NCI-H1105 (cell line): ENCODE measurements at regions not wholly inside any gene's neighbourhood (a gene's known extent, or its start where the extent isn't known, plus 50 kb on each side); places are given as distances from the start of the nearest gene placed in this dataset.
"Not testable (repeated sequence)": the region's sequence is repeated elsewhere in the genome, so short reads cannot be mapped to it uniquely, and the experiment has no call there.

Source experiments
- DNase-seq: peaks from one replicate; lab custom pipeline; 2025; lab: John Stamatoyannopoulos, UW

DNA sequence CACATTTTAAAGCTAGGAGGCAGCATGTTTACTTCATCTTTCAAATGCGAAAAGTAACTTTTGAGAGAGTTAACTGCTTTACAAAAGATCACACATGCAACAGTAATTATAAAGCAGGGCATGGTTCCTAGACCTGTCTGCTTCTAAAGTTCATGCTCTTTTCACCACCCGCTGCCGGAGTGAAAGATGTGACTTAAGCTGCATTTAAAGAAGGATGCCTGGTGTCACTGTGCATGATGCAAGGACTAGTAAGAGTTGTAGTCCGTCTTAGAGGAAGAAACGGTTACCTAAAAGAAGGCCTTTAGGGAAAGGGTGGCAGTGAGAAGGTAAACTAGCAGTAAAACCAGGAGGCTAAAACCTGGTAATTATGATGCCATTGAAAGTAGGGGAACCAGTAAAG is 1689.1 kb downstream of the KCNT2 start:
- no peak for DNase-seq

GRCh38 chr1:194917769-194918168 is 1690.5 kb downstream of the KCNT2 start:
- DNase-seq, result no peak

DNA sequence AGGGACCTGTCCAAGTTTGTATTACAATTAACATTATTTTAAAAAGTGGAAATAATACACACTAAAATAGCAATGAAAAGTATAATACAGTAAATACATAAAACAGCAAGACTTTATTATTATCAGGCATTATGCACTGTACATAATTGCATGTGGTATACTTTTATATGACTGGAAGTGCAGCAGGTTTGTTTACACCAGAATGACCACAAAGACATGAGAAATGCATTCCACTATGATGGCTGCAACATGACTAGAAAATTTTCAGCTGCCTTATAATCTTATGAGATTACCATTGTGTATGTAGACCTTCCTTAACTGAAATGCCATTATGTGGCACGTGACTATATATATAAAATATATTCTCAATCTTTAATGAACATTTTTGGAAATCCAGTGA is 1699.6 kb downstream of the KCNT2 start:
- DNase-seq, result no peak

- DNase-seq, result no peak
These were observed 1704.7 kb downstream of the KCNT2 start for GRCh38 chr1:194903524-194903923.

- DNase-seq, result no peak
These were observed 1702.9 kb upstream of the B3GALT2 start for GRCh38 chr1:194889310-194889709.

- no peak for DNase-seq
These were observed 1684.4 kb upstream of the B3GALT2 start for GRCh38 chr1:194870860-194871259.

DNA sequence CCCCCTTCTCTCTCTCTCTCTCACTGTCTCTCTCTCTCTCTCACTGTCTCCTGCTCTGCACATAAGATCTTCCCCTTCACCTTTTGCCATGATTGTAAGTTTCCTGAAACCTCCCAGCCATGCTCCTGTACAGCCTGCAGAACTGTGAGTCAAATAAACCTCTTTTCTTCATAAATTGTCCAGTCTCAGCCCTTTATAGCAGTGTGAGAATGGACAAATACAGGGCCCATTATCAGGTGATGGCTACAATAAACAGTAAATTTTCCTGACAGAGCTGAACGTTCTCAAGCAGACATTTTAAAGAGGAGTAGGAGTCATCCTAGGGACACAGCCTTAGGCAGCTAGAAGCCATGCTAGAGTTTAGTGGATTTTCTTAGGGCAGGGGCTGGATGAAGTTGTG is 1679.7 kb upstream of the B3GALT2 start:
- no peak for DNase-seq

DNA sequence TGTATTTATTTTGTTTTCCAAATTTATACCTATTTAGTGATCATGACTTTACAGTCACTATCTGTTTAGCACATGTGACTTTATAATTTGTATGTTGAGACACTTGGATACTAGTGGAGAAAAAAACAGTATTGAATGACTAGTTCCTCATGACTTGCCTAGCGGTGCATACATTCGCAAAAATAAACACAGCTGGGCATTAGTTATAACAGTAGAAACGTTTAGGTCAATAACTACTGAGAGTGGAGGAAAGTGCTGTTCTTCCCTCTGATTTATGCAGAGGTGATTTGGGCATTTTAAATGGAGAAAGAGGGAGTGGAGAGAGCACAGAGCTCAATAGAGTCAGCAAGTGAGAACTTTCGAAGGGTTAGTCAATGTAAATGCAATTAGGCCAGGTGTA is 1679.0 kb upstream of the B3GALT2 start:
- no peak for DNase-seq

DNA sequence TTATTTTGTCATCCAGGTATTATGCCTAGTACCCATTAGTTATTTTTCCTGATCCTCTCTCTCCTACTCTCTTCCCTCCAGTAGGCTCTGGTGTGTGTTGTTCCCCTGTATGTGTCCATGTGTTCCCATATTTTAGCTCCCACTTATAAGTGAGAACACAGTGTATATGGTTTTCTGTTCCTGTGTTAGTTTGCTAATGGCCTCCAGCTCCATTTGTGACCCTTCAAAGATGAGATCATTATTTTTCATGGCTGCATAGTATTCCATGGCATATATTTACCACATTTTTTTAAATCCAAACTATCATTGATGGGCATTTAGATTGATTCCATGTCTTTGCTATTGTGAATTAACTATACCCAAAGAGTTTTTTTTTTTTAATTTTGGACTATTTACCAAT is 1675.7 kb upstream of the B3GALT2 start:
- DNase-seq, result no peak

DNA sequence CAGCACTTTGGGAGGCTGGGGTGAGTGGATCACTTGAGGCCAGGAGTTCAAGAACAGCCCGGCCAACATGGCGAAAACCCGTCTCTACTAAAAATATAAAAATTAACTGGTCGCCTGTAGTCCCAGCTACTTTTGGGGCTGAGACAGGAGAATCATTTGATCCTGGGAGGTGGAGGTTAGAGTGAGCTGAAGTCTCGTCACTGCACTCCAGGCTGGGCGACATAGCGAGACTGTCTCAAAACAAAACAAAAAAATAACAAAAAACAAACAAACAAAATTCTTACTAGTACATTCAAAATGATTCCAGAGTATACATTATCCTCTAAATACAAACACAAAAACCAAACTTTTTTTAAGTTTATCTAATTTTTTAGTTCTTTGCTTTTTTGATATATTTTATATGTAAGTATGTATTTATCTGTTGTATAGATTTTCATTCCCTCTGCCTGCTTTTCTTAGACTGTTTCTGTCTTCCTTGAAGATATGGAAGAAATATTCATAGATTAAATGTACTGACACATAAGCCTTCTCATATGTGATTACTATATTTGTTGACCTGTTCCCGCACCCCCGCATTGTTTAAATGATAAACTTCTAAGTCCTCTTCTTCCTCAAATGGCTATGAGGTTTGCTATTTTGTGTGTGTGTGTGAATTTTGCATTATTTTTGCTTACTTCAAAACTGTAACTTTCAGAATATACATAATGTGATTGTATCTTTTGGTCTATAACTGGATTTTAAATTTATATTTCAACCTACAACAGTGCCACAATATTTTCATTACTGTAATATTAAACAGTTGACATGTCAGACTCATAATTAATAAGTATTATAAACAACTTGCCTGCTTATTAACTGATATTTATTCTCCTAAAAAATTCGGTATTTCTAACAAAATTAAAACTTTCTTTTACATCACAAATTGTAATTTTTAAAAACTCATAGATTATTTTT is 1674.1 kb upstream of the B3GALT2 start:
- no peak for DNase-seq

- not testable (repeated sequence) for DNase-seq
These were observed 1673.2 kb upstream of the B3GALT2 start for GRCh38 chr1:194859481-194860154.

DNA sequence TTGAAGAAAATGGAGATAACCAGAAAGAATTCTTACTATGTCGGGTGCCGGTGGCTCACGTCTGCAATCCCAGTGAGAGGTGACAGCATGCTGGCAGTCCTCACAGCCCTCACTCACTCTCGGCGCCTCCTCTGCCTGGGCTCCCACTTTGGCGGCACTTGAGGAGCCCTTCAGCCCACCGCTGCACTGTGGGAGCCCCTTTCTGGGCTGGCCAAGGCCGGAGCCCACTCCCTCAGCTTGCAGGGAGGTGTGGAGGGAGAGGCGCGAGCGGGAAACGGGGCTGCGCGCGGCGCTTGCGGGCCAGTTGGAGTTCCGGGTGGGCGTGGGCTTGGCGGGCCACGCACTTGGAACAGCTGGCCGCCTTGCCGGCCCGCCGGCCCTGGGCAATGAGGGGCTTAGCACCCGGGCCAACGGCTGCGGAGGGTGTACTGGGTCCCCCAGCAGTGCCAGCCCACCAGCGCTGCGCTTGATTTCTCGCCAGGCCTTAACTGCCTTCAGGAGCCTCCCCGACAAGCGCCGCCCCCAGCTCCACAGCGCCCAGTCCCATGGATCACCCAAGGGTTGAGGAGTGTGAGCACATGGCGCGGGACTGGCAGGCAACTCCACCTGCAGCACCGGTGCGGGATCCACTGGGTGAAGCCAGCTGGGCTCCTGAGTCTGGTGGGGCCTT is 1672.5 kb upstream of the B3GALT2 start:
- DNase-seq, result not testable (repeated sequence)

GRCh38 chr1:194857413-194857812 is 1671.0 kb upstream of the B3GALT2 start:
- DNase-seq, result no peak

- no peak for DNase-seq
These were observed 1662.4 kb upstream of the B3GALT2 start for GRCh38 chr1:194848846-194849245.

- no peak for DNase-seq
These were observed 1660.1 kb upstream of the B3GALT2 start for GRCh38 chr1:194846488-194846887.

DNA sequence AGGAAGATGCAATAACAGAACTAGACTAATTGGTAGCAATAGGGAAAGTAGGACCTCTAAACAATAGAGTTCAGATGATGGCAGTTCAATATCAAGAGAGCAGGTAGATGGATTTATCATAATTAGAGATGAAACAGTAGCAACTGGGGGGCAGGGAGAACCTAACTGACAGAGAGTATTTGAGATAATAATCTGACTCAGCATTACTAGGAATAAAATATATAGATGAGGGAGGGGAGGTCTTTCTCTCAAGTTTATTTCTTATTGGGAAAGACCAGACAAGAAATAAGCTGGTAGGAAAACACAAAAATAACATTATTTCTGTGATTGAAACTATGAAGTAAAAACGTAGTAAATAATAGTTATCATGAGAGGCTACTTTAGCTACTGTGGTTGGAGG is 1656.7 kb upstream of the B3GALT2 start:
- no peak for DNase-seq

- DNase-seq, result no peak
These were observed 1646.7 kb upstream of the B3GALT2 start for GRCh38 chr1:194833111-194833510.

DNA sequence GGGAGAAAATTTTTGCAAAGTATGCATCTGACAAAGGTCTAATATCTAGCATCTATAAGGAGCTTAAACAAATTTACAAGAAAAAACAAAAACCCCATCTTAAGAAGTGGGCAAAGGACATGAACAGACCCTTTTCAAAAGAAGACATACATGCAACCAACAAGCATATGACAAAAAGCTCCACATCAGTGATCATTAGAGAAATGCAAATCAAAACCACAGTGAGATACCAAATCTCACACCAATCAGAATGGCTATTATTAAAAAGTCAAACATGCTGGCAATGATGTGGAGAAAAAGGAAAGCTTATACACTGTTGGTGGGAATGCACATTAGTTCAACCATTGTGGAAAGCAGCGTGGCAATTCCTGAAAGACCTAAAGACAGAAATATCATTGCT is 1645.2 kb upstream of the B3GALT2 start:
- not testable (repeated sequence) for DNase-seq

- no peak for DNase-seq
These were observed 1644.0 kb upstream of the B3GALT2 start for GRCh38 chr1:194830387-194830786.

- DNase-seq, result no peak
These were observed 1643.1 kb upstream of the B3GALT2 start for GRCh38 chr1:194829492-194829891.

DNA sequence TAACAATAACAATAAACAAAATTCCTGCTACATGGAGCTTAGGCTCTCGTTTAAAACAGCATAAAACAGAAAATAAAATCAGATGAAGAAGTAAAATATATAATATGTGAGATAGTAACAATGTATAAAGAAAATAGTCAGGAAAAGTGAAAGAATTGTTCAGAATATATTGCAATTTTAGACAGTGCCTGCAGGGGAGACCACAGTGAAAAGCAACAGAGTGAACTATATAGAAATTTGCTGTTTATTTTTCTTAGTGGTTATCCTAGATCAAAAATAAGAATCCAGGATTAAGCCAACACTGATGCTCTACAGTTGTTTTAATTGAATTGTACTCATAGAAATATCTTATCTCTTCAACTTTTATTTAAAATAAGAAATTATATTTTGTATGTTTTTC is 1639.0 kb upstream of the B3GALT2 start:
- no peak for DNase-seq

- DNase-seq, result no peak
These were observed 1634.7 kb upstream of the B3GALT2 start for GRCh38 chr1:194821091-194821490.

- no peak for DNase-seq
These were observed 1632.3 kb upstream of the B3GALT2 start for GRCh38 chr1:194818674-194819073.
